Stomach (tissue), 4 donors: ENCODE measurements at regions not wholly inside any gene's neighbourhood (a gene's known extent, or its start where the extent isn't known, plus 50 kb on each side); places are given as distances from the start of the nearest gene placed in this dataset.

Experiments used
- CTCF ChIP-seq, 7 experiments: fragments of 450-650 bp in 4 of 7; fragments of 200-600 bp in 3 of 7; sonication (generic) in 3 of 7; IDR thresholded peaks; one replicate each; pipeline ENCODE4 v1.5.1; 2016 to 2019; ENCODE audit warnings: antibody characterized with exemption in 7 of 7, control low read depth in 2 of 7, mild to moderate bottlenecking in 1 of 7
- POLR2A ChIP-seq, 4 donors: fragments of 450-650 bp; IDR thresholded peaks; one replicate each; pipeline ENCODE4 v1.6.1; 2016; ENCODE audit warnings: antibody characterized with exemption in 4 of 4, control low read depth in 2 of 4, mild to moderate bottlenecking in 1 of 4, moderate library complexity in 1 of 4

GRCh38 chr2:601387-601698, 75.9 kb downstream of the TMEM18 start:
- TF ChIP-seq CTCF (IDR thresholded peaks at IDR 0.05) (no peak), POLR2A (IDR thresholded peaks at IDR 0.05) (no peak)
